A673 (cell line): ENCODE measurements at regions not wholly inside any gene's neighbourhood (a gene's known extent, or its start where the extent isn't known, plus 50 kb on each side); places are given as distances from the start of the nearest gene placed in this dataset.

ENCODE experiments used
- CTCF ChIP-seq: fragments of 300-800, 200-600 bp; sonication (generic); conservative IDR thresholded peaks from 2 replicates; pipeline ENCODE4 v1.5.1; 2017; ENCODE audit warnings: low read depth, mild to moderate bottlenecking, antibody characterized with exemption, low read length, moderate library complexity, mixed read lengths
- EZH2 ChIP-seq: fragments of 200-600 bp; sonication (generic); IDR thresholded peaks from 2 replicates; pipeline ENCODE4 v1.6.1; 2017; ENCODE audit warnings: borderline replicate concordance, low read depth, mild to moderate bottlenecking, mixed read lengths, antibody characterized with exemption, low read length; ENCODE audit not compliant: poor library complexity, severe bottlenecking

- TF ChIP-seq CTCF (no peak), EZH2 (no peak)
These were observed 203.1 kb downstream of the SOX11 start for GRCh38 chr2:5895284-5895683.
